ENCODE measurements at regions not wholly inside any gene's neighbourhood (a gene's known extent, or its start where the extent isn't known, plus 50 kb on each side); places are given as distances from the start of the nearest gene placed in this dataset.
"Not testable (repeated sequence)": the region's sequence is repeated elsewhere in the genome, so short reads cannot be mapped to it uniquely, and the experiment has no call there.

- TF ChIP-seq CTCF (conservative IDR thresholded peaks at IDR 0.05); EZH2 (IDR thresholded peaks at IDR 0.05; ENCODE audit: low read depth): not testable (repeated sequence)
These were observed 74.5 kb upstream of the LSAMP start for GRCh38 chr3:116519823-116520222.
